ENCODE measurements at regions not wholly inside any gene's neighbourhood (a gene's known extent, or its start where the extent isn't known, plus 50 kb on each side); places are given as distances from the start of the nearest gene placed in this dataset.

DNA sequence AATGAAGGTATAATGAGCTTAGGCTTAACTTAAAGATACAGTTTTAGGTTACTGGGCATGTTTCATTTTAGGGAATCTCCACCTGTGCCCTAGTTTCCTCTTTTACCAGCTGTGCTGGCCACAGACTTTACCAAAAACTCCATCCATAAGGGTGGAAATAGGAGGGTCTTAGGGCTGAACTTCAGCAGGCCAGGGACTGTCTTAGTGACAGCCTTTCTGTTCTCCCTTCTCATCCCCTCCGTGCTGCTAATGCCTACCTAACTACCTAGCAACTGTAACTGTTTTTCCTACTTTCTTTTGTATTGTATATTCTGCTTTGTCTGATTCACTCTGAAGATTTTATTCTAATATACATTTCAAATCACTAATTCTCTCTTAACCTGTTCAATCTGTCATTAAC, 1375.3 kb downstream of the PCDH18 start:
- no peak overlapping the region for H3K27ac ChIP-seq
- ATAC-seq: no peak
- H3K4me3 ChIP-seq: no peak overlapping the region
- TF ChIP-seq, protein P1, sequence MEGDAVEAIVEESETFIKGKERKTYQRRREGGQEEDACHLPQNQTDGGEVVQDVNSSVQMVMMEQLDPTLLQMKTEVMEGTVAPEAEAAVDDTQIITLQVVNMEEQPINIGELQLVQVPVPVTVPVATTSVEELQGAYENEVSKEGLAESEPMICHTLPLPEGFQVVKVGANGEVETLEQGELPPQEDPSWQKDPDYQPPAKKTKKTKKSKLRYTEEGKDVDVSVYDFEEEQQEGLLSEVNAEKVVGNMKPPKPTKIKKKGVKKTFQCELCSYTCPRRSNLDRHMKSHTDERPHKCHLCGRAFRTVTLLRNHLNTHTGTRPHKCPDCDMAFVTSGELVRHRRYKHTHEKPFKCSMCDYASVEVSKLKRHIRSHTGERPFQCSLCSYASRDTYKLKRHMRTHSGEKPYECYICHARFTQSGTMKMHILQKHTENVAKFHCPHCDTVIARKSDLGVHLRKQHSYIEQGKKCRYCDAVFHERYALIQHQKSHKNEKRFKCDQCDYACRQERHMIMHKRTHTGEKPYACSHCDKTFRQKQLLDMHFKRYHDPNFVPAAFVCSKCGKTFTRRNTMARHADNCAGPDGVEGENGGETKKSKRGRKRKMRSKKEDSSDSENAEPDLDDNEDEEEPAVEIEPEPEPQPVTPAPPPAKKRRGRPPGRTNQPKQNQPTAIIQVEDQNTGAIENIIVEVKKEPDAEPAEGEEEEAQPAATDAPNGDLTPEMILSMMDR (IDR thresholded peaks at IDR 0.05): no peak
- H3K27me3 ChIP-seq (ENCODE audit: low read depth): no peaks in the 10 kb centered on the region
- H3K36me3 ChIP-seq: no peaks in the 10 kb centered on the region
- DNase-seq: no peak
- no peaks in the 10 kb centered on the region for H3K4me1 ChIP-seq
- H3K9me3 ChIP-seq: peaks cover 4% of the 10 kb centered on the region
- intact Hi-C loops (cut with DNase I): no loop called here

DNA sequence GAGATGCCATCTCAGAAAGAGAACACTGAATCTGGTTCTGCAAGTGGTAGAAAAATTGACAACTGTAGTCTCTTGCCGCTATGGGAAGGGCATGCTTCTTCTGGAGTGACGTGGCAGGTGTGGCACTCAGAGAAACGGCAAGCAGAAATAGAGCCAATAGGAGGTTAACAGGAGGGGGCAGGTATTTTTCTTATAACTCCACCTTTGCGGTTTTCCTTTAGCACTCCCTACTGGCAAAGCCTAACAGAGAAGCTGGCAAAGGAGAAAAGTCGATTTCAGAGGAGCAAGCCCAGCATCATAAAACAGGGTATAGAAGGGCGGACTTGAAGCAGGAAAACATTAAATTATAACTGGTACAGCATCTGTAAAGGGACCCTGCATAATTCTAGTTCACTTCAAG, 1382.2 kb downstream of the PCDH18 start:
- no peak for DNase-seq
- no peak for ATAC-seq
- Histone ChIP-seq H3K27ac (no peak overlapping the region), H3K4me3 (no peak overlapping the region), H3K27me3 (ENCODE audit: low read depth) (no peaks in the 10 kb centered on the region), H3K9me3 (peaks cover 9% of the 10 kb centered on the region), H3K36me3 (no peaks in the 10 kb centered on the region), H3K4me1 (no peaks in the 10 kb centered on the region)
- intact Hi-C loops (cut with DNase I): no loop called here
- TF ChIP-seq, protein P1 (IDR thresholded peaks at IDR 0.05): no peak

DNA sequence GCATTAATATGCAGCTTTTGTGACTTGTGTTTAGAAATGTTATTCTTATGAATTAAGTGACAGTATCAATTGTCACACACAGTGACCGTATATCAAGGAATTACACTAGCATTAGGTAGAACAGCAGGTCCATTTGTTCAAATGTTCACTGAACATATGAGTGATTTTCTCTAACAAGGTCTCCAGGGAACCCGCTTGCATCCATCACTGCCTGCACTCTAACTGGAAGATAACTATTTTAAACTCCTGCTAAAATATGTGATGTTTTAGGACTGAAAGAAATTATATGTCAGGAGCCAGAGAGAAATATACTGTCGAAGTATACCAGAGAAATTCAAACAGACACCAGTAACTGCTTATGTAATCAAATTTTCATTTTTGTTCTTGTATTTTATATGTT, 1395.7 kb downstream of the PCDH18 start:
- no peak for ATAC-seq
- TF ChIP-seq, protein P1 (IDR thresholded peaks at IDR 0.05): no peak

DNA sequence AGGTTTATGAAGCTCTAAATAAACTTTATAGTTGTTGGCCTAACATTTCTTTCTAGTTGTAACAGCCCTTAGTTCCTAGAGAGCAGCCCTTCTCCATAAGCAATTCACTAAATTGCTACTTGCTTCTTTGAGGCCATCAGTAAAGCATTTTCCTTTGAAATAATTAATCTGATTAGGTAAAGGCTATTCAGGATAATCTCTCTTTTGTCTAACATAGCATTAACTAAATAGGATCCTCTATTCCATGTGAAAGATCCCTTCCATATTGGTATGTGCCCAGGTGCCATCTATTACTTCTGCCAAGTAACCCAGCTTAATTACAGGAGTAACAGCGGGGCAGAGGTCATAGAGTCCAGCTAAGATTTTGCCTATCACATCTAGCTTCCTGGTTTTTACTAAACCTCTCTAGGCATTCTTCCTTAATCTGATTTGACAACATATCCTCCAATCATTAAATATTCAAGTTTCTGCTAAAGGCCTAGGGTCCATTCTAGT, 1408.0 kb downstream of the PCDH18 start:
- H3K27ac ChIP-seq: no peak overlapping the region
- no peaks in the 10 kb centered on the region for H3K4me1 ChIP-seq
- no peaks in the 10 kb centered on the region for H3K27me3 ChIP-seq (ENCODE audit: low read depth)
- H3K4me3 ChIP-seq: no peak overlapping the region
- TF ChIP-seq, protein P1 (IDR thresholded peaks at IDR 0.05): no peak
- DNase-seq: no peak
- no peak for ATAC-seq
- no peaks in the 10 kb centered on the region for H3K36me3 ChIP-seq
- intact Hi-C loops (cut with DNase I): no loop called here
- H3K9me3 ChIP-seq: no peaks in the 10 kb centered on the region

More for the DNA sequence above, 1395.7 kb downstream of the PCDH18 start:
- H3K9me3 ChIP-seq: no peaks in the 10 kb centered on the region
- H3K27me3 ChIP-seq (ENCODE audit: low read depth): no peaks in the 10 kb centered on the region
- H3K4me3 ChIP-seq: no peak overlapping the region
- no peak for DNase-seq
- H3K4me1 ChIP-seq: no peaks in the 10 kb centered on the region
- H3K36me3 ChIP-seq: no peaks in the 10 kb centered on the region
- intact Hi-C loops (cut with DNase I): no loop called here
- no peak overlapping the region for H3K27ac ChIP-seq

DNA sequence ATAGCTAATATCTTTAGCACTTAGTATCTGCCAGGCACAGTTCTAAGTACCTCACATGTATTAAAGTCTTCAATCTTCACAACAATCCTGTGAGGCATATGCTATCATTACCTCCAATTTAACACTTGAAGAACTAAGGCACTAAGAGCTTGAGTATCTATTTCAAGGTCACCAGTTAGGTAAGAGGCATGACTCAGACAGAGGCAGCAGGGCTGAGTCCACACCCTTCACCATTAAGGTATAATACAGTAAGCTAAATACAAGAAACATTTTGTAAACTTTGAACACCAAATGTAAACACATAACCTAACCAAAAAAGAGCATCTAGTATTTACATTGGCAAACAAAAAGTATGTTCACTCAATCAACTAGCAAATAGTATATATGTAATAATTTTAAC, 1410.9 kb downstream of the PCDH18 start:
- intact Hi-C loops (cut with DNase I): no loop called here
- H3K36me3 ChIP-seq: no peaks in the 10 kb centered on the region
- no peaks in the 10 kb centered on the region for H3K9me3 ChIP-seq
- no peak overlapping the region for H3K4me3 ChIP-seq
- no peaks in the 10 kb centered on the region for H3K27me3 ChIP-seq (ENCODE audit: low read depth)
- no peak for ATAC-seq
- DNase-seq: no peak
- TF ChIP-seq, protein P1 (IDR thresholded peaks at IDR 0.05): no peak
- no peak overlapping the region for H3K27ac ChIP-seq
- no peaks in the 10 kb centered on the region for H3K4me1 ChIP-seq

DNA sequence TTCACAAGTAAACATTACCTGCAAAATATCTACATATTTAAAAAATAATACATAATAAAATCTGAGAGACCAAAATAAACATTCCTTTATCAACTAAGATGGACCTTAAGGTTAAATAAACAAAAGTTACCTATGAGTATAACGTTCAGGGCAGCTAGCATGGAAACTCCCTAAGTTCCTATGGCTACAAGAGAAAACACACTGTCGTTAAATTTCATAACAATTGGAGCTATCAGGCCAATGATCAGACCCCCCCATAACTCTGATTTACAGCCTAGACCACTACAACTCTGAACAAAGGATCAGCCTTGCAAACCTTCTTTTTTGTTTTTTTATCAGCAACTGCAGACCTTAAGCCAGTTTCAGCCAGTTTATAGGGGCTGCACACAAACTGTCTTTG, 1418.4 kb downstream of the PCDH18 start:
- no peaks in the 10 kb centered on the region for H3K9me3 ChIP-seq
- TF ChIP-seq, protein P1 (IDR thresholded peaks at IDR 0.05): no peak
- no peaks in the 10 kb centered on the region for H3K36me3 ChIP-seq
- H3K4me3 ChIP-seq: no peak overlapping the region
- intact Hi-C loops (cut with DNase I): no loop called here
- DNase-seq (no peak), ATAC-seq (no peak)
- no peaks in the 10 kb centered on the region for H3K27me3 ChIP-seq (ENCODE audit: low read depth)
- H3K4me1 ChIP-seq: no peaks in the 10 kb centered on the region
- H3K27ac ChIP-seq: no peak overlapping the region

All from lower lobe of right lung (tissue), 2 donors.